ENCODE measurements at regions not wholly inside any gene's neighbourhood (a gene's known extent, or its start where the extent isn't known, plus 50 kb on each side); places are given as distances from the start of the nearest gene placed in this dataset.

DNA sequence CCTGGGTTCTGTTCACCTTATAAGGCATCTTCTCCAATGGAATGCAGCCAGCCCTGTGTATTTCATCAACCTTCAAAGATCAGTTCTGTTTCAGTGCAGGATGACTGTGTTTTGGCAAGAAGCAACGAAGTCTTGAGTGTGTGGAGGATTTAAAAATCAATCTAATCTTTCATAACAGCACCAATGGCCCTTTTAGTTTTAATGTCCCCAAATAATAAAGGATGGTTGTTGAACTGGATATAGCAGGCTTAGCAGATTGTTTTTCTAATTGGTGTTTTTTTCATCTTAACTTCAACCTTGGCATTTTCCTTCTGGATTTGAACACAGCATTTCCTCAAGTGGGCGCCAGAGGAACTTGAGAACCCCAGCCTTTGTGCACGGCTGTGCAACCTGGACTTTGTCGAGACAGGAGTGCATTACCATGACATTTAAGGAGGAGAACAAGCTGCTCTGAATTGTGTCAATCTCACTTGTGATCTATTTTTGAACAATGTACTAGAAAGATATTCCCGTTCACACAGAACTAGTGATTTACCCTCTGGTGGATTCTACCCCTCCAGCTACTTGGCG, 313.3 kb upstream of the AKR1E2 start:
- POLR2A ChIA-PET, result no interaction called here
- Histone ChIP-seq H3K36me3 (ENCODE audit: control insufficient read depth, insufficient read depth, low read length) (no peaks in the 10 kb centered on the region), H3K27me3 (ENCODE audit: control insufficient read depth, insufficient read depth, low read length) (no peaks in the 10 kb centered on the region), H3K4me3 (ENCODE audit: low read depth, low read length) (no peak overlapping the region)
- TF ChIP-seq, protein P1, sequence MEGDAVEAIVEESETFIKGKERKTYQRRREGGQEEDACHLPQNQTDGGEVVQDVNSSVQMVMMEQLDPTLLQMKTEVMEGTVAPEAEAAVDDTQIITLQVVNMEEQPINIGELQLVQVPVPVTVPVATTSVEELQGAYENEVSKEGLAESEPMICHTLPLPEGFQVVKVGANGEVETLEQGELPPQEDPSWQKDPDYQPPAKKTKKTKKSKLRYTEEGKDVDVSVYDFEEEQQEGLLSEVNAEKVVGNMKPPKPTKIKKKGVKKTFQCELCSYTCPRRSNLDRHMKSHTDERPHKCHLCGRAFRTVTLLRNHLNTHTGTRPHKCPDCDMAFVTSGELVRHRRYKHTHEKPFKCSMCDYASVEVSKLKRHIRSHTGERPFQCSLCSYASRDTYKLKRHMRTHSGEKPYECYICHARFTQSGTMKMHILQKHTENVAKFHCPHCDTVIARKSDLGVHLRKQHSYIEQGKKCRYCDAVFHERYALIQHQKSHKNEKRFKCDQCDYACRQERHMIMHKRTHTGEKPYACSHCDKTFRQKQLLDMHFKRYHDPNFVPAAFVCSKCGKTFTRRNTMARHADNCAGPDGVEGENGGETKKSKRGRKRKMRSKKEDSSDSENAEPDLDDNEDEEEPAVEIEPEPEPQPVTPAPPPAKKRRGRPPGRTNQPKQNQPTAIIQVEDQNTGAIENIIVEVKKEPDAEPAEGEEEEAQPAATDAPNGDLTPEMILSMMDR (IDR thresholded peaks at IDR 0.05; ENCODE audit: insufficient read depth, low read depth, low read length), result peak; percentile 65
- CTCF ChIA-PET, result interaction anchor here (0.6 to 2.6 kb wide), 7 partner anchors 9 to 252 kb away, joined by 3 to 14 read pairs (median 3); no protein-coding TSS in a partner anchor
- DNase-seq (ENCODE audit: low read depth), result no peak

DNA sequence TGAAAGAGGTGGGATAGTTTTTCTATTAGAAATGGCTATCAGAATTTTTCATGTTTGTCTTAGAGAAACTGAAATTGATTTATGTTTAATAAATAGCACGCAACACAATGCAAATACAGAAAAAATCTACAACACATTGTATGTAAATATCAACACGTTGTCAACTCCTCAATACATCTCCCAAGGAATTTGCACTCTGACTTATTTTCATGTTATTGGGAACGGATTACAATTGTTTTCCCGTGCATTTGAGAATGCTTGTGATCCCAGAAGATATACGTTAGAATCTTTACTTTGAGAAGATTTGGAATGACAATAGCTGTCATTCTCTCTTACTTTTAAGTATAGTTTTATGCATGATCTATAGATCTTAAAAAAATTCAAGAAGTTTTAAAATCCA, 313.8 kb upstream of the AKR1E2 start:
- ChIA-PET POLR2A (no interaction called here), CTCF (interaction anchor here (0.7 to 1.2 kb wide), 6 partner anchors 14 to 253 kb away, joined by 3 read pairs; no protein-coding TSS in a partner anchor)
- no peak overlapping the region for H3K4me3 ChIP-seq (ENCODE audit: low read depth, low read length)
- TF ChIP-seq, protein P1 (IDR thresholded peaks at IDR 0.05; ENCODE audit: insufficient read depth, low read depth, low read length), result no peak
- no peaks in the 10 kb centered on the region for H3K36me3 ChIP-seq (ENCODE audit: control insufficient read depth, insufficient read depth, low read length)
- no peaks in the 10 kb centered on the region for H3K27me3 ChIP-seq (ENCODE audit: control insufficient read depth, insufficient read depth, low read length)
- no peak for DNase-seq (ENCODE audit: low read depth)

DNA sequence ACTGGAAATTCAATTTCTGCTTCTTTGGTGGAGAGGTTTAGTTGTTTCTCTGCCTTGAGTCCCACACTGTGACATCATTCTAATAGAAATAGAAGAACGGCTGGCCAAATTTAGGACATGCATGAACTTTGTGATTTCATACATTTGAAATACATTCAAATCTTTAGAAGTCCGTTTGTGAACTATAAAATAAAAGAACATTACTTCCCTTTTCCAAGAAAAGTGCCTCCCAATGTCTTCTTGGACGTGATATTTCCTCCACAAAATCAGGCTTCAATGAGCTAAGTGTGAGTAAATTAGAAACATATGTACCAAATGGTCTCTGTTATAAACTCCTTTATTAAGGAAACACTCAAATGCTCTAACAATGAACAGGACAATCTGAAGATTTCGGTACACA, 314.5 kb upstream of the AKR1E2 start:
- Histone ChIP-seq H3K4me3 (ENCODE audit: low read depth, low read length) (no peak overlapping the region), H3K36me3 (ENCODE audit: control insufficient read depth, insufficient read depth, low read length) (no peaks in the 10 kb centered on the region), H3K27me3 (ENCODE audit: control insufficient read depth, insufficient read depth, low read length) (no peaks in the 10 kb centered on the region)
- TF ChIP-seq, protein P1 (IDR thresholded peaks at IDR 0.05; ENCODE audit: insufficient read depth, low read depth, low read length), result no peak
- no peak for DNase-seq (ENCODE audit: low read depth)
- ChIA-PET POLR2A (no interaction called here), CTCF (interaction anchor here (0.7 to 1.2 kb wide), 7 partner anchors 13 to 254 kb away, joined by 3 to 4 read pairs (median 3); no protein-coding TSS in a partner anchor)

DNA sequence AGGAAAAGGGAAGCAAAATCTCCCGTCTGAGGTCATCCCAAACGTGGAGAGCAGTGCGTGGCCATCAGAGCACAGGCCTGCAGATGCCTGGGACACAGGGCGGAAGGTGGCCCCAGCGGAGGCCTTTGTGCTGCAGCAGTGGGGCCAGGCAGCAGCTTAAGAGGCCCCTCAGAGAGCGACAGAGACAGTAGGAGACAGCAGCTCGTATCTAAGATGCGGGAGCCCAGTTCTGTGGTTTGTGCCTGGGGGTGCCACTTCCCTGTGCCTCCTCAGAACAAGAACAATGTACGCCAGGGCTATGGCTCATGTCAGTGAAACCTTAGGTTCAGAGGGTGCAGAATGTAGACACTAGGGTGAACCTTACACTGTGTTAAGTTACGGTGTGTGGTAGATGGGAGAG, 316.6 kb upstream of the AKR1E2 start:
- Histone ChIP-seq H3K27me3 (ENCODE audit: control insufficient read depth, insufficient read depth, low read length) (no peaks in the 10 kb centered on the region), H3K4me3 (ENCODE audit: low read depth, low read length) (no peak overlapping the region), H3K36me3 (ENCODE audit: control insufficient read depth, insufficient read depth, low read length) (no peaks in the 10 kb centered on the region)
- TF ChIP-seq, protein P1 (IDR thresholded peaks at IDR 0.05; ENCODE audit: insufficient read depth, low read depth, low read length), result no peak
- ChIA-PET POLR2A (no interaction called here), CTCF (no interaction called here)
- DNase-seq (ENCODE audit: low read depth), result no peak

DNA sequence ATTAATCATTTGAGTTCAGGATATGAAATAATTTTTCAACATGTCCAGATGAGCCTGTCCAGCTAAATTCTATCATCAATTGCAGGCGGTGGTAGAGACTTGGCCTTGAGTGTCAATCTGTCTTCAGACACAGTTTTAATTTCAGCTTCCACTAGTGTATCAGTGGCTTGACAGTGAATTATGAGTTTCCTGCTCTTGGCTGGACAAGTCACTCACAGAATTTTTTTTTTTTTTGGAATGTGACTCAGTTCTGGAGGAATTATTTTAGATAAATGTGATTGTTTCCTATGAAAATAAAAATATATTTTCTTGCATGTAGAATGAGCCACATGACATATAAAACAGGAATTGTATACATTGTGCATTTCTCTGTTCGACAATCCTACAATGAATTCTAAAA, 319.9 kb upstream of the AKR1E2 start:
- H3K4me3 ChIP-seq (ENCODE audit: low read depth, low read length), result no peak overlapping the region
- no peaks in the 10 kb centered on the region for H3K36me3 ChIP-seq (ENCODE audit: control insufficient read depth, insufficient read depth, low read length)
- H3K27me3 ChIP-seq (ENCODE audit: control insufficient read depth, insufficient read depth, low read length), result no peaks in the 10 kb centered on the region
- ChIA-PET CTCF (interaction anchor here (0.6 to 0.7 kb wide), 4 partner anchors 143 to 722 kb away, joined by 4 to 5 read pairs (median 4); no protein-coding TSS in a partner anchor), POLR2A (no interaction called here)
- TF ChIP-seq, protein P1 (IDR thresholded peaks at IDR 0.05; ENCODE audit: insufficient read depth, low read depth, low read length), result no peak
- DNase-seq (ENCODE audit: low read depth), result no peak
